ENCODE measurements at regions not wholly inside any gene's neighbourhood (a gene's known extent, or its start where the extent isn't known, plus 50 kb on each side); places are given as distances from the start of the nearest gene placed in this dataset.

DNA sequence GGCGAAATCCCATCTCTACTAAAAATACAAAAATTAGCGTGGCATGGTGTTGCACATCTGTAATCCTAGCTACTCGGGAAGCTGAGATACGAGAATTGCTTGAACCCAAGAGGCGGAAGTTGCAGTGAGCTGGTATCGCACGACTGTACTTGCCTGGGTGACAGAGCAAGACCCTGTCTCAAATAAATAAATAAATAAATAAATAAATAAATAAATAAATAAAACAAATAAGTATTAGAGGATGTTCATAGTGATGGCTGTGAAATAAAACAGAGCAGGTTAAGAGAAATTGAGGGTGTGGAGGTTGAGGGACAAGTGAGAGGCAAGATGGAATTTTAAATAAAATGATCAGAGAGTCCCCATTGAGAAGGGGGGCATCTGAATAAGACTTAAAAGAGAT, 124.7 kb upstream of the DST start:
- TF ChIP-seq, protein P1, sequence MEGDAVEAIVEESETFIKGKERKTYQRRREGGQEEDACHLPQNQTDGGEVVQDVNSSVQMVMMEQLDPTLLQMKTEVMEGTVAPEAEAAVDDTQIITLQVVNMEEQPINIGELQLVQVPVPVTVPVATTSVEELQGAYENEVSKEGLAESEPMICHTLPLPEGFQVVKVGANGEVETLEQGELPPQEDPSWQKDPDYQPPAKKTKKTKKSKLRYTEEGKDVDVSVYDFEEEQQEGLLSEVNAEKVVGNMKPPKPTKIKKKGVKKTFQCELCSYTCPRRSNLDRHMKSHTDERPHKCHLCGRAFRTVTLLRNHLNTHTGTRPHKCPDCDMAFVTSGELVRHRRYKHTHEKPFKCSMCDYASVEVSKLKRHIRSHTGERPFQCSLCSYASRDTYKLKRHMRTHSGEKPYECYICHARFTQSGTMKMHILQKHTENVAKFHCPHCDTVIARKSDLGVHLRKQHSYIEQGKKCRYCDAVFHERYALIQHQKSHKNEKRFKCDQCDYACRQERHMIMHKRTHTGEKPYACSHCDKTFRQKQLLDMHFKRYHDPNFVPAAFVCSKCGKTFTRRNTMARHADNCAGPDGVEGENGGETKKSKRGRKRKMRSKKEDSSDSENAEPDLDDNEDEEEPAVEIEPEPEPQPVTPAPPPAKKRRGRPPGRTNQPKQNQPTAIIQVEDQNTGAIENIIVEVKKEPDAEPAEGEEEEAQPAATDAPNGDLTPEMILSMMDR (conservative IDR thresholded peaks at IDR 0.05; ENCODE audit: low read depth, low read length): no peak
- no peak for TF ChIP-seq EZH2 (IDR thresholded peaks at IDR 0.05; ENCODE audit: borderline replicate concordance, low read depth, low read length, poor library complexity, severe bottlenecking)
